K562 (cell line): ENCODE measurements at regions not wholly inside any gene's neighbourhood (a gene's known extent, or its start where the extent isn't known, plus 50 kb on each side); places are given as distances from the start of the nearest gene placed in this dataset.

Experiments
- ATAC-seq: fragments of 200-7000 bp; cut with Tn5 transposase; 3 replicates; pipeline ENCODE4 v1.9.1; 2020; ENCODE audit warnings: moderate library complexity
- BruUV-seq: library from RNA; stranded (reverse); fragments of 400-500 nt; replicated peaks from 2 replicates; lab custom pipeline; 2021; lab: Mats Ljungman, UMichigan
- CTCF ChIA-PET: fragments of 300-600 bp; formaldehyde crosslinking; extraction: SDS; loops from one replicate; lab custom pipeline; 2021; ENCODE audit warnings: low intra/inter-chr PET ratio; lab: Yijun Ruan, JAX
- POLR2A ChIA-PET: fragments of 300-600, 350-650 bp; sonication (Branson Sonifier 250); formaldehyde crosslinking; extraction: SDS; loops from one replicate; lab custom pipeline; 2021; ENCODE audit warnings: antibody characterized with exemption, inconsistent platforms; lab: Yijun Ruan, JAX
- DNase-seq, 4 experiments: peaks; one replicate each; pipeline versions ENCODE4 v3.0.0 to v3.0.0-alpha.2; 2011 to 2018; ENCODE audit warnings: low spot score in 3 of 4, mixed read lengths in 3 of 4; ENCODE audit errors: extremely low read depth in 1 of 4
- FAIRE-seq: peaks from 2 replicates; lab custom pipeline; 2011; peaks lifted over from hg19 to GRCh38; lab: Jason Lieb, UNC
- H2AFZ ChIP-seq: 2 replicates; pipeline ENCODE4 v1.6.0; 2011; ENCODE audit warnings: low read depth, low read length, control low read depth, inconsistent platforms
- H3K27ac ChIP-seq: fragments of 200-600 bp; 3 replicates; pipeline ENCODE4 v1.8.0; 2011; ENCODE audit warnings: low read depth, mild to moderate bottlenecking, control low read depth, inconsistent platforms, low read length, moderate library complexity, mixed read lengths; ENCODE audit errors: extremely low read depth
- H3K27me3 ChIP-seq, 2 experiments: fragments of 300-600 bp in 1 of 2; 2 replicates in 1 of 2; 3 replicates in 1 of 2; pipeline versions ENCODE4 v1.6.0 to v1.8.0; 2011; ENCODE audit warnings: inconsistent platforms in 2 of 2, low read length in 2 of 2, mild to moderate bottlenecking in 1 of 2, mixed read lengths in 1 of 2, moderate library complexity in 1 of 2; ENCODE audit not compliant: control insufficient read depth in 2 of 2, insufficient read depth in 2 of 2
- H3K36me3 ChIP-seq: fragments of 300-600 bp; 3 replicates; pipeline ENCODE4 v1.8.0; 2011; ENCODE audit warnings: mild to moderate bottlenecking, low read length, inconsistent platforms; ENCODE audit not compliant: control insufficient read depth, insufficient read depth
- H3K4me1 ChIP-seq, 2 experiments: fragments of 200-600 bp in 1 of 2; replicated peaks in 1 of 2; 2 replicates in 1 of 2; 3 replicates in 1 of 2; pipeline versions ENCODE4 v1.5.1 to v1.8.0; 2011; ENCODE audit warnings: inconsistent platforms in 2 of 2, low read length in 2 of 2, mild to moderate bottlenecking in 1 of 2, mixed read lengths in 1 of 2, moderate library complexity in 1 of 2; ENCODE audit not compliant: control insufficient read depth in 2 of 2, insufficient read depth in 2 of 2
- H3K4me2 ChIP-seq: 2 replicates; pipeline ENCODE4 v1.6.1; 2011; ENCODE audit warnings: low read length, control low read depth, inconsistent platforms, mixed read lengths; ENCODE audit not compliant: insufficient read depth
- H3K4me3 ChIP-seq: fragments of 200-600 bp; sonication (generic), shearing (Covaris generic); 2 replicates; pipeline ENCODE4 v1.5.1; 2016; ENCODE audit warnings: control low read depth, inconsistent platforms
- H3K79me2 ChIP-seq: fragments of 200-600 bp; 3 replicates; pipeline ENCODE4 v1.8.0; 2011; ENCODE audit warnings: low read length, inconsistent platforms; ENCODE audit not compliant: control insufficient read depth, insufficient read depth
- H3K9ac ChIP-seq, 2 experiments: 2 replicates each; pipeline versions ENCODE4 v1.6.0 to v1.6.1; 2011; ENCODE audit warnings: low read depth in 2 of 2, low read length in 2 of 2, control low read depth in 1 of 2, inconsistent platforms in 1 of 2, mild to moderate bottlenecking in 1 of 2, mixed read lengths in 1 of 2; ENCODE audit not compliant: insufficient read depth in 1 of 2
- H3K9me1 ChIP-seq: one replicate; pipeline ENCODE4 v1.6.0; 2011; ENCODE audit warnings: inconsistent platforms, mild to moderate bottlenecking, low read length, moderate library complexity; ENCODE audit not compliant: control insufficient read depth, insufficient read depth
- H3K9me3 ChIP-seq: replicated peaks from 2 replicates; pipeline ENCODE4 v1.5.1; 2011; ENCODE audit warnings: low read depth, low read length, inconsistent platforms; ENCODE audit not compliant: control insufficient read depth, insufficient read depth
- H4K20me1 ChIP-seq: replicated peaks from 2 replicates; pipeline ENCODE4 v1.6.1; 2011; ENCODE audit warnings: low read length, inconsistent platforms, mixed read lengths; ENCODE audit not compliant: control insufficient read depth, insufficient read depth
- ARHGAP35 ChIP-seq: fragments of 450-650 bp; IDR thresholded peaks from 2 replicates; pipeline ENCODE4 v1.6.1; 2018; ENCODE audit not compliant: partially characterized antibody
- BMI1 ChIP-seq: fragments of 150-350 bp; IDR thresholded peaks from 2 replicates; pipeline ENCODE4 v1.6.1; 2014; ENCODE audit warnings: low read length
- CBX3 ChIP-seq, 2 experiments: IDR thresholded peaks; 1 replicate in 1 of 2; 2 replicates in 1 of 2; pipeline ENCODE4 v1.6.1; 2012; ENCODE audit warnings: inconsistent platforms in 2 of 2, low read length in 2 of 2, borderline replicate concordance in 1 of 2, control low read depth in 1 of 2
- CREB3 ChIP-seq: fragments of 450-650 bp; conservative IDR thresholded peaks from 2 replicates; pipeline ENCODE4 v1.6.1; 2016; ENCODE audit warnings: missing genetic modification characterization, low read depth, mild to moderate bottlenecking, missing compliant biosample characterization, moderate library complexity
- E2F5 ChIP-seq: sonication (generic); formaldehyde crosslinking; IDR thresholded peaks from 2 replicates; pipeline ENCODE4 v1.8.0; 2022; ENCODE audit warnings: mild to moderate bottlenecking, missing genetic modification reagents
- MYNN ChIP-seq, 2 experiments: sonication (generic); formaldehyde crosslinking in 1 of 2; IDR thresholded peaks; 2 replicates each; pipeline versions ENCODE4 v1.5.0 to v1.6.1; 2016 to 2020; ENCODE audit warnings: antibody characterized with exemption in 1 of 2, missing genetic modification reagents in 1 of 2
- NELFE ChIP-seq: IDR thresholded peaks from 2 replicates; pipeline ENCODE4 v1.6.1; 2011; ENCODE audit warnings: mild to moderate bottlenecking; ENCODE audit not compliant: insufficient read depth, insufficient read length
- NR4A1 ChIP-seq, 2 experiments: fragments of 250-450 bp in 1 of 2; fragments of 450-650 bp in 1 of 2; sonication (Bioruptor Pico) in 1 of 2; IDR thresholded peaks; 2 replicates each; pipeline versions ENCODE4 v1.4.0 to v1.6.1; 2016 to 2020; ENCODE audit warnings: mild to moderate bottlenecking in 2 of 2, missing compliant biosample characterization in 1 of 2, missing genetic modification characterization in 1 of 2, moderate library complexity in 1 of 2
- POLR3A ChIP-seq: IDR thresholded peaks from 2 replicates; pipeline ENCODE4 v1.6.1; 2011; ENCODE audit warnings: borderline replicate concordance, mild to moderate bottlenecking, moderate library complexity; ENCODE audit not compliant: insufficient read length, insufficient read depth; ENCODE audit errors: extremely low read depth
- ZNF507 ChIP-seq: conservative IDR thresholded peaks from 2 replicates; pipeline ENCODE4 v1.6.1; 2017; ENCODE audit warnings: missing genetic modification characterization, missing compliant biosample characterization
- WGBS: fragments of 100-300 bp; shearing (Covaris generic); methylation state at CpG from one replicate; pipeline ENCODE4 v1.1.6; 2016; ENCODE audit warnings: low coverage, mixed read lengths; ENCODE audit not compliant: insufficient coverage; ENCODE audit errors: missing lambda C conversion rate; 5-methylcytosine and 5-hydroxymethylcytosine counted together
- in situ Hi-C: fragments of 300-500 bp; cut with MboI; formaldehyde crosslinking; loops from 4 replicates; pipeline ENCODE4 v1.15.0; 2018; ENCODE audit warnings: inconsistent platforms, mixed read lengths
- intact Hi-C: fragments of 100-400 bp; cut with micrococcal nuclease; formaldehyde crosslinking; loops from 2 replicates; pipeline ENCODE4 v1.14.2; 2022

- Histone ChIP-seq H2AFZ (no peak overlapping the region), H3K9ac (no peak overlapping the region), H3K36me3 (no peaks in the 10 kb centered on the region), H3K79me2 (no peaks in the 10 kb centered on the region), H3K27me3 (no peaks in the 10 kb centered on the region), H3K27ac (no peak overlapping the region), H3K4me1 (no peaks in the 10 kb centered on the region), H3K9me1 (no peaks in the 10 kb centered on the region), H3K4me2 (no peak overlapping the region), H3K9me3 (no peaks in the 10 kb centered on the region), H4K20me1 (no peaks in the 10 kb centered on the region), H3K4me3 (no peak overlapping the region)
- POLR2A ChIA-PET = no interaction called here
- TF ChIP-seq POLR3A (no peak), BMI1 (no peak), E2F5 (CRISPR knock-in tag) (no peak), CBX3 (IDR thresholded peaks at IDR 0.05; ENCODE audit: borderline replicate concordance in 1 of 2, low read length in 2 of 2) (no peak), NELFE (no peak), ZNF507 (no peak), CREB3 (no peak), MYNN (IDR thresholded peaks at IDR 0.05) (no peak), MYNN (CRISPR knock-in tag; IDR thresholded peaks at IDR 0.05) (no peak), ARHGAP35 (no peak), NR4A1 (CRISPR knock-in tag; IDR thresholded peaks at IDR 0.05) (no peak), NR4A1 (tag; IDR thresholded peaks at IDR 0.05) (no peak)
- no peak for ATAC-seq
- in situ Hi-C loops (no loop called here), intact Hi-C loops (no loop called here)
- WGBS = 5% methylated on average over 3 of the region's 3 CpGs
- no peak for FAIRE-seq
- BruUV-seq = no TSS peak
- DNase-seq = no peak
- CTCF ChIA-PET = no interaction called here
Measured at GRCh38 chr4:33543941-33544450, 2700.3 kb downstream of the ARAP2 start.
